ENCODE measurements at regions not wholly inside any gene's neighbourhood (a gene's known extent, or its start where the extent isn't known, plus 50 kb on each side); places are given as distances from the start of the nearest gene placed in this dataset.

DNA sequence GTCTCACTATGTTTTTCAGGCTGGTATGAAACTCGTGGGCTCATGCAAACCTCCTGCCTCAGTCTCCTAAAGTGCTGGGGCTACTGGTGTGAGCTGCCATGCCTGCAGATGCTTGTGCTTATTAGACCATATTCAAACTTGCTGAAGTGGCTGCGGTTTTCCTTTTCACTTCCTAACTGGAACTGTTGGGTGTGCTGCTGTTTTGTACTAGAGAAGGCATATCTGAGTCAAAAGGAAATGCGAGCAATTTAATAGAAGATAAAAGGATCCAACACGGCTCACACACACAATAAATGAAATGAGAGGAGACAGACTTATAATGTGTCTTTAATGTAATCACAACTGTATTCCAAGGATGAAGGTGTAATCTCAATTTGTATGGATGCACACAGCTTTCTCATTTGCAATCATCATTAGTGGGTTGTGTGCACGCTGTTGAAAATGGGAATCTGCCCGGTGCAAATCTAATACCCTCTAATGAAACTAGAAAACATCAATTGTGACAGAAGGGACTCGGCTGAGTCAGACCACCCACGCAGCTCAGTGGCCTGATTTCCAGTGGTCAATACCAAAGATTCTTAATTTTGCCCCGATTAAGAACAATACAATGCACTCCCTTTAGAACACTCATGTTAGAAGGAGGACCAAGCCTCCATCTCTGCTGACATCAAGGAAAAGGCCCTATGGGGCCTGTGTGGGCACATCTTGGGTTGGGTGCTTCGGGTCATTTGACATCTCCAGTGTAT, 532.7 kb downstream of the TDRD15 start:
- TF ChIP-seq YY1 (IDR thresholded peaks at IDR 0.05; ENCODE audit: insufficient read depth, insufficient read length), result no peak
- TF ChIP-seq ZNF274 (IDR thresholded peaks at IDR 0.05; ENCODE audit: low read depth, low read length), result no peak
